ENCODE measurements at regions not wholly inside any gene's neighbourhood (a gene's known extent, or its start where the extent isn't known, plus 50 kb on each side); places are given as distances from the start of the nearest gene placed in this dataset.

DNA sequence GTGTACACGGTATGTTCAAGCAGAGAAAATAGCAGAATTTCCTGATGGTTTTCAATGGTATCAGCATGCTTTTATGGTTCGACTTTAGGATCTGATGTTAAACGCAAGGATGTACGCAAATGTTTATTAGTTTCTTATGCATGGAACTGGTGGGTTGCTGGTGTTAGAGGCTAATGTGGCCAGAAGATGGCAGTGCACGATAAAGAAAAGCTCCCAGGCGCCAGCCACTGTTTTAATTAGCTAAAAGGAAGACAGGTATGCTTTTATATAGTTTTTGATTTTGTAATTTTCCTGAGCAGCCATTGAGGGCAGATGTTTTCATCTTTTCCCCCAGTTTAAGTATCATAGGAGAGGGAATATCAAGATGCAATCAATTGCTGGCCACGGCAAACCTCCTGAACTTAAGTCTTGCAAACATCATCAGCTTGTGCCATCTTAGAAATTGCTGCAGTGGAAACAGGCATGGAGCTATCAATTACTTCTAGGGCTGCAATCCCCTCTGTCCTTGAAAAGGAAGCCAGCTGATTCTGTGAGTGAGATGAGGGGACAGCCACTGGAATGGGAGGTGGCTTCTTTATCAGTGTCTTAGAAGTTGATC, 648.5 kb upstream of the RBFOX1 start:
- no peak for ATAC-seq
- Histone ChIP-seq H3K4me3 (replicated peaks in 1 of 2; ENCODE audit: low read depth in 1 of 2, low read length in 2 of 2) (no peak overlapping the region), H2AFZ (ENCODE audit: low read depth, low read length, poor library complexity, severe bottlenecking) (no peak overlapping the region), H3K9me3 (ENCODE audit: control insufficient read depth in 1 of 2, insufficient read depth in 1 of 2, low read depth in 1 of 2, low read length in 2 of 2) (no peaks in the 10 kb centered on the region), H3K9ac (ENCODE audit: low read length) (no peak overlapping the region), H4K20me1 (ENCODE audit: insufficient read depth) (no peaks in the 10 kb centered on the region), H3K4me2 (ENCODE audit: low read length) (no peak overlapping the region), H3K27me3 (ENCODE audit: insufficient read depth, low read length) (no peaks in the 10 kb centered on the region), H3K4me1 (ENCODE audit: control insufficient read depth in 1 of 2, insufficient read depth in 2 of 2, low read length in 2 of 2) (no peaks in the 10 kb centered on the region), H3K27ac (ENCODE audit: low read depth, low read length) (no peak overlapping the region), H3K79me2 (ENCODE audit: insufficient read depth, low read length) (no peaks in the 10 kb centered on the region), H3K9me2 (ENCODE audit: insufficient read depth) (no peaks in the 10 kb centered on the region), H3K36me3 (ENCODE audit: control insufficient read depth in 1 of 2, insufficient read depth in 2 of 2, low read length in 2 of 2) (no peaks in the 10 kb centered on the region)
- ChIA-PET CTCF (no interaction called here), RAD21 (ENCODE audit: low non-redundant PET in 1 of 2, low total read pairs in 2 of 2, uncharacterized antibody in 2 of 2, unreplicated experiment in 2 of 2) (no interaction called here), POLR2A (no interaction called here)
- TF ChIP-seq, protein P1, sequence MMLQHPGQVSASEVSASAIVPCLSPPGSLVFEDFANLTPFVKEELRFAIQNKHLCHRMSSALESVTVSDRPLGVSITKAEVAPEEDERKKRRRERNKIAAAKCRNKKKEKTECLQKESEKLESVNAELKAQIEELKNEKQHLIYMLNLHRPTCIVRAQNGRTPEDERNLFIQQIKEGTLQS (IDR thresholded peaks at IDR 0.05) = no peak
- TF ChIP-seq ZNF274 (IDR thresholded peaks at IDR 0.05; ENCODE audit: low read depth, low read length) = no peak
- TF ChIP-seq EGR1 (IDR thresholded peaks at IDR 0.05; ENCODE audit: low read depth) = no peak
- TF ChIP-seq ZFX (IDR thresholded peaks at IDR 0.05) = no peak
- intact Hi-C loops (cut with micrococcal nuclease) = no loop called here
- no TSS peak for BruUV-seq (replicated peaks)
- no peak for DNase-seq (ENCODE audit: low read depth, low spot score)

DNA sequence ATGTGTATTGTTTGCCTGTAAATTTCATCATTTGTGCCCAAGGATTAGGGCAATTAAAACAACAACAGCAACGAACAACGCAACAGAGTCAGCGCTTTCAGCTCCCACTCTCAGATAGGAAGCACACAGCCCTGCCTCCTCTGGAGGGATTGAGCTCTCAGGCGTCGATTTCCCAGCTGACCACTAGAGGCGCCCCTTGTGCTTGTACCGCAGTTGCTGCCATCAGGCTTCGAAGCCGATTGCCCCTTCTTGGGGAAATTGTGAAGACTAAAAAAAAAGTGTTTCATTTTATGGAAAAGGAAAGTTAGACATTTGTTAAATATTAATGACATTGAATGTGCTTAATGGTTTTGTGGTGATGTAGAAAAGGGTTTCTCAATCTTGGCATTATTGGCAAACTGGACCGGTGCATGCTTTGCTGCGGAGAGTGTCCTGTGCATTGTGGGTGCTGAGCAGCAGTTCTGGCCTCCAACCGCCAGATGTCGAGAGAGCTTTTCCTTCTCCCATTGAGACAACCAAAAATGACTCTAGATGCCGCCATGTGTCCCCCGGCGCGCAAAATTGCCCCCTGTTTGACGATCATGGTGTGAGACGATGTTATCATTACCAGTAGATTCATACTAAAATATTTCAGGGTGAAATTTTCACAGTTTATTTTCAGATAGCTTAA, 650.4 kb upstream of the RBFOX1 start:
- H3K36me3 ChIP-seq (ENCODE audit: control insufficient read depth in 1 of 2, insufficient read depth in 2 of 2, low read length in 2 of 2) = no peaks in the 10 kb centered on the region
- H4K20me1 ChIP-seq (ENCODE audit: insufficient read depth) = no peaks in the 10 kb centered on the region
- H3K4me3 ChIP-seq (replicated peaks in 1 of 2; ENCODE audit: low read depth in 1 of 2, low read length in 2 of 2) = no peak overlapping the region
- RAD21 ChIA-PET (ENCODE audit: low non-redundant PET in 1 of 2, low total read pairs in 2 of 2, uncharacterized antibody in 2 of 2, unreplicated experiment in 2 of 2) = no interaction called here
- H3K9me3 ChIP-seq (ENCODE audit: control insufficient read depth in 1 of 2, insufficient read depth in 1 of 2, low read depth in 1 of 2, low read length in 2 of 2) = no peaks in the 10 kb centered on the region
- no peak overlapping the region for H2AFZ ChIP-seq (ENCODE audit: low read depth, low read length, poor library complexity, severe bottlenecking)
- ATAC-seq = no peak
- H3K4me1 ChIP-seq (ENCODE audit: control insufficient read depth in 1 of 2, insufficient read depth in 2 of 2, low read length in 2 of 2) = no peaks in the 10 kb centered on the region
- no peak for DNase-seq (ENCODE audit: low read depth, low spot score)
- POLR2A ChIA-PET = no interaction called here
- no peak for TF ChIP-seq SRF (IDR thresholded peaks at IDR 0.05; ENCODE audit: low read depth)
- TF ChIP-seq ELF1 (IDR thresholded peaks at IDR 0.05; ENCODE audit: borderline replicate concordance, low read depth) = no peak
- no peaks in the 10 kb centered on the region for H3K27me3 ChIP-seq (ENCODE audit: insufficient read depth, low read length)
- no peak overlapping the region for H3K27ac ChIP-seq (ENCODE audit: low read depth, low read length)
- intact Hi-C loops (cut with micrococcal nuclease) = no loop called here
- H3K9me2 ChIP-seq (ENCODE audit: insufficient read depth) = no peaks in the 10 kb centered on the region
- H3K4me2 ChIP-seq (ENCODE audit: low read length) = no peak overlapping the region
- H3K79me2 ChIP-seq (ENCODE audit: insufficient read depth, low read length) = no peaks in the 10 kb centered on the region
- no TSS peak for BruUV-seq (replicated peaks)
- CTCF ChIA-PET = no interaction called here
- H3K9ac ChIP-seq (ENCODE audit: low read length) = no peak overlapping the region
